GM18868 (cell line): ENCODE measurements at regions not wholly inside any gene's neighbourhood (a gene's known extent, or its start where the extent isn't known, plus 50 kb on each side); places are given as distances from the start of the nearest gene placed in this dataset.

ENCODE experiments used
- ATAC-seq: cut with Tn5 transposase; IDR thresholded peaks from one replicate; pipeline ENCODE4 v1.9.1; 2021; ENCODE audit warnings: mild to moderate bottlenecking, moderate library complexity; ENCODE audit not compliant: unreplicated experiment

DNA sequence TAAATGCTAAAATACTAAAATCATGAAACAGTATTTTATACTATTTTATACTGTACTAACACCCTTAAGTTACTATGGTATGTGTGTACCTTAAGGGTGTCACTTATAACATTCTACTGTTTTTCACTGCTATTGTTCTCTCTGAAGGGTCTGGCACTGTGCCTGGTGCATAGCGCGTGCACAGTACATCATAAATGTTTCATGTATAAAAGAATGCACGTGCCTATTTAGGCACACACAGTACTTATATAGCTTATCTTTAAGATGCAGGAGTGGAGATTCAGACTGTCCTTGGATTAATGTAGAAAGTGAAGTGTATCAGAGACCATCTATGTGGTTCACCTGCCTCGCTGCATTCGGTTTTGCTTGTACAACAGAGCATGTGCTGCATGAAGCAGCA lies 64.0 kb upstream of the SGK1 start:
- no peak for ATAC-seq

DNA sequence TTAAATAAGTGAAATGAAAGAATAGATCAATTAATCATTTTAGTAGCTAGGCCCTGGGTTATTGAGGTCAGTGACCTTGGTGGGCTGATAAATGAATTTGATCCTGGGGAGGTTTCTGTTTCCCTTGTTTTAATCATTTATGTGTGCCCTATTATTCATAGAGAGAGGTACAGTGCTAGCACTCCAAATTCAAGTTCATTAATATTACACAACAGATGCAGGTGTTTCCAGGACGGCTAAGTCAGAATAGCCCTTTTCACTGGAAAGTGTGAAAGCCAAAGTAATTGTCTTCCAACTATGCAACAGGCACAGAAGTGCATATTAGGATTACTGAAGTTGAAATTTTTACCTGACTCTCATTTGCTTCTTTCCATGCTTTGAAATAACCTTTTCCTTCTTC lies 61.7 kb upstream of the SGK1 start:
- no peak for ATAC-seq

DNA sequence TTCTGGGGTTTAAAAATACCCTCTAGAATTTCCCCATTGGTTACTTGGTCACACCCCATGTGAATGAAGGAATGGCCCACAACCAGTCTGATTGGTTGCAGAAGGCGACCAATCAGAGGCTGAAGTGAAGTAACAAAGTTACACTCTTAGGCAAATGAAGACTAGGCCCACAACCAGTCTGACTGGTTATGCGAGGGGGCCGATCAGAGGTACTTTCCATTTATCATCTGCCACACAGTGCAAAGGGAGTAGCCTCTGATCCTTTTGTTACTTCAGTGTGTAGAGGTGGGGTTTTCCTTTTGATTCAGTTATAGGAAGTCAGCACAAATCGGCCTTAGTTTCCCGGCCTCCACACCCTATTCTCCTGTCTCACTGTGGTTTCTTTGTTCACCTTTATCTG lies 61.2 kb upstream of the SGK1 start:
- ATAC-seq, result peak; percentile 92

DNA sequence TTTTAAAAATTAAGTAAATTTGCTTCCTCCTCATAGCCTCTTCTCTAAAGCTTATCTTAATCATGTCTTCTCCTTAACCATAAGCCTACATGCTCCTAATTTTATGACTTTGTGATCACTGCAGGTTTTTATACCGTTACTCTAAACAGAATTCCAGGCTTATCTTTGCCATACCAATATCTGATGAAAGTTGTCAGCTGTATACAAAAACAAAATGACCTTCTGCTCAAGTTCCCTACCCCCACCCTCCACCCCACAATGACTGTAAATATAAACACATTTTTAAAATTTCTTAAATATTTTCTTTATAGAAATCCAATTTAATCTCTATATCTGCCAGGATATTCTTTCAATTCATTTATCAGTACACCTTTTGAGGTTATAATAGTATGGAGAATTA lies 60.5 kb upstream of the SGK1 start:
- no peak for ATAC-seq

DNA sequence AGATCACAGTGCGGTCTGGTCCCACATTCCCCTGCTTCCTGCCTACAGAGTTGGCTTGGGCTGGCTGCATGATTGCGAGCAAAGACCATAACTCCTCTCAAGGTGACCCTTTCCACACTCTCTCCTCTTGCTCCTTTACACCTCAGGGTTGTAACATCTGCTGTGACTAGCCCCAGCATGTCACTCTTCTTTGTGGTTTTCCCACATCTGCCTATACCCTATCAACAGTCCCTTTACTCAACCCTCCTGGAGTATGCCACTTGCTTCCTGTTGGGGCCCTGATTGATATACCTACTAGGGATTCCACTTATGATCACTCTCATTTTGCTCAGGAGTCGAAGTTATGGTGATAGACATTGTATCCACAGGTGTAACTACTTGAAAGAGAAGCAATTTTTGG lies 58.9 kb upstream of the SGK1 start:
- no peak for ATAC-seq

DNA sequence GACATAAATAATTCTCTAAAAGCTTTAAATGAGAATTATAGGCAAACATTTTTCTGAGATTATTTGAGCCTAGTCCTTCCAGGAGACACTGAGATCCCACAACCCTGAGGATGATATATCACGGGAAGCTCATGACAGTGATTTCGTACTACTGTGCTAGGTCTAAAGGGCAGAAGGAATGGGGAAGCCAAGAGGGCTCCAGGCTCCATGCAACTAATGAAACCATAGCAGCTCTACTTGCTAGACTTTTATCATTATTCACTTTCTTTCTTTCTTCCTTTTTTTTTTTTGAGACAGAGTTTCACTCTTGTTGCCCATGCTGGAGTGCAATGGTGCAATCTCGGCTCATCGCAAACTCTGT lies 57.3 kb upstream of the SGK1 start:
- ATAC-seq, result no peak

DNA sequence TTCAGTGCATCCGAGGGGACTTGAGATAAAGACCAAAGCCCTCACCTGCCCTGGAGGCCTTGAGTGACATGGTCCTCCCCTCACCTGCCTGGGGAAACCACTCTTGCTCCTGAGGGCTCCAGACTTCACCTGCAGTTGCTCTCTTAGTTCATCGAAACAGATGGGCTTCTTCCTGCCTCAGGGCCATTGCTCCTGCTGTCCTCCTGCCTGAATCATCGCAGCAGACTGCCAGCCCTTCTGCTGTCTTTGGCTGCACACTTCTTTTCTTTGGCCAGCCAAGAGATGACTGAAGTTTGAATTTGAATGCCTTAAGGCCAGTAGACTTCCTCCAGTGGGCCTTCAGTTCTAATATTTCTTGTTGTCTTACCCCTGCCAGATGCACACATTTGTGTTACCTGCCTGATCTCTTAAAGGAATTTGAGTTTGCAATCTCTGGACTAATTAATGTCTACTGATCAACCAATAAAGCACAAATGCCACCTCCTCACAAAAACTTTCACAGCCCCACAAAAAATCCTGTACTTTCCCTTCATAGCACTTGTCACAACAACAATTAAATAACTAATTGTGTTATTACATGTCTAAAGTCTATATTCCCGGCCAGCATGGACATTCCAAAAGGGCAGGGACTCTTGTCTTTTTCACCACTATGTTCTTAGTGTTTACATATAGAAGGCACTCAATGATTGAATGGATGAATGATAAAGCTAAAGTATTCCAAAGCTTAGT lies 56.7 kb upstream of the SGK1 start:
- ATAC-seq, result no peak

DNA sequence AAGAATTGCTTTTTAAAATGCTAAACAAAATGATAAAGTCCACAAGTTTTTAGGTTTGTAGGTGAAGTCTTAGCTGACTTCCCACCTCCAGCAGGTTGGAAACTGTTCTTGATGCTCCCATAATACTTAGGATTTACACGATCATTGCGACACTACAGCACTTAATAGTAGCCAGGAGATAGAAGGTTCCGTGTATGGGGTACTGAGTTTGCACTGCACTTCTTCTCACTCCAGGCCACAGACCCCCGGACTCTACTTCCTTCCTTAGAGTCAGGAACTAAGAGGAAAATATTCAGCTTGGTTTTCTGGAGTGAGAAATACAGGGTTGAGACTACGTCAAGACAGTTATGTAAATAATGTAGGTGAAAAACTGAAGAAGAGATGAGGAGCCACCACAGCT lies 56.1 kb upstream of the SGK1 start:
- ATAC-seq, result no peak

DNA sequence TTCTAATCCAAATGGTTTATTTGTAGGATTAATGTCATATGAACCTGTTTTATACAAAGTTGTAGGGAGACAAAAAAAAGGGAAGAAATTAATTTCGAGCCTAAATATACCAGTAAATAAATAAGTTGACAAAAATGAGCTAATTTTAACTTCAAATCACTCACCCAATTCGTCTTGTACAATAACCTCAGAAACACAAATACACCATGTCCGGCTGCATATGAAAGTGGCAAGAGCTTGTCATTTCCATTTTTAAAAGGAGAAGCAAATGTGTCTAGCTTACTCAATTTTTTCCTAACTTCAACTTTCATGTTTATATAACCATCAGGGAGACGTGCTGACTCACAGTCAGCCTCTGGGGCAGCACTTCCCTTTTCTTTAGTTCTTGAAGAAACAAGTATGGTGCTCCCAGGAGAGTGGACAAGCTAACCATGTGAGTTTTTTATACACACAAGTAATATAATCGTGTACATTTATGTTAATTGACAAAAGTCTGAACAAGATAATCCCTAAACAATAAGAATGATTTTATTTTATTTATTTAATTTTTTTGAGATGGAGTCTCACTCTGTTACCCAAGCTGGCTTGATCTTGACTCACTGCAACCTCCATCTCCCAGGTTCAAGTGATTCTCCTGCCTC lies 55.5 kb upstream of the SGK1 start:
- ATAC-seq, result peak; percentile 89

DNA sequence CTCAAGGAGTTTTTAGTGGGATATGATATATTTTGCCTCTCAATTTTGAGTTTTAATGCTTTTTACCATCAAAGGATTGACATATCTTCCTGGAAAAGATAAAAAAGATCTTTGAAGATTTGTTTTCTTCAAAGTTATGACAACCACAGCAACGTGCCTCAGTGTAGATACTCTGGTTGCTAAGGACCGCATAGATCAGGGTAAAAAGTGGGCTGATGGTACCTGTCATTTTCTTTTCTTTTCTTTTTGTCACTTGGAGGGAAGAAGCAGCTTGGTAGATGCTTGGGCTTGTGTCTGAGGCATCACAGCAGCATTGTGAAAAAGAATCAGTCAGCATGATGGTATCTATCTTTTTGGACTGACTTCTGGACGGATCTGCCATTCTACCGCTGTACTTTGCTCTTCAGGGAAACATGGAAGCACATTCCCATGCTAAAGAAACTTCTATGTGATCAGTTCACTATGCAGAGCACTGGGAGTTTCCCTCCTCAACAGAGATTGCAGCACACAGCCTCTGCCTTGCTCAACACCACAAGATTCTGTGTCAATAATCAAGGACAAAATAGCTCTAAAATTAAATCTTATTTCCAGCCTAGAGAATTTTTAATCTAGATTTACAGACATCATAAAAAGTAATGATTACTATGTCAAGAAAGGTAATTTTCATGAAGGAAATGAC lies 54.8 kb upstream of the SGK1 start:
- ATAC-seq, result peak; percentile 49

DNA sequence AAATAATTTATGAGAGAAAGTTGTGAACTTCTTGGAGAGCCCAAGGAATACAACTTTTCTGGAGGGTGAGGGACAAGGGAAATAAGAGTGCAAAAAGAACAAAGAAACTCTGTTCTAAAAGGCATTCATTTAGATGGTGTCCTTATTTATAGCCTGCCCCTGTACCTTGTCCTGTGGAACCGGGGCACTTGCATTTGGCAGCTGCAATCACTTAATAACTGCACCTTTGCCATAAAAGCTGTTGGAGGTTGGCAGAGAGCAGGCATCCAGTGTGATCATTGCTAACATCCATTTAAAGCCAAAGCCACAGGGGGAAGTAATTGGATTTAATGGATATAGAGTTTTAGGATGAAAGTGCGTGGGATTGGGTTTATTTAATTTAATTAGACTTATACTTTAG lies 50.8 kb upstream of the SGK1 start:
- no peak for ATAC-seq
